AG09309 (cell line): ENCODE measurements at regions not wholly inside any gene's neighbourhood (a gene's known extent, or its start where the extent isn't known, plus 50 kb on each side); places are given as distances from the start of the nearest gene placed in this dataset.

Source experiments
- DNase-seq: peaks from one replicate; pipeline ENCODE4 v3.0.0-alpha.2; 2010; ENCODE audit warnings: low read depth
- H3K4me3 ChIP-seq: 2 replicates; pipeline ENCODE4 v1.5.1; 2011; ENCODE audit warnings: mild to moderate bottlenecking, low read depth, low read length, moderate library complexity; ENCODE audit not compliant: control insufficient read depth
- TF ChIP-seq, protein P1 (sequence below): IDR thresholded peaks from 2 replicates; pipeline ENCODE4 v1.5.1; 2011; ENCODE audit warnings: mild to moderate bottlenecking, low read depth, low read length, inconsistent platforms; ENCODE audit not compliant: insufficient read depth, control insufficient read depth; ENCODE audit errors: missing control alignments

DNA sequence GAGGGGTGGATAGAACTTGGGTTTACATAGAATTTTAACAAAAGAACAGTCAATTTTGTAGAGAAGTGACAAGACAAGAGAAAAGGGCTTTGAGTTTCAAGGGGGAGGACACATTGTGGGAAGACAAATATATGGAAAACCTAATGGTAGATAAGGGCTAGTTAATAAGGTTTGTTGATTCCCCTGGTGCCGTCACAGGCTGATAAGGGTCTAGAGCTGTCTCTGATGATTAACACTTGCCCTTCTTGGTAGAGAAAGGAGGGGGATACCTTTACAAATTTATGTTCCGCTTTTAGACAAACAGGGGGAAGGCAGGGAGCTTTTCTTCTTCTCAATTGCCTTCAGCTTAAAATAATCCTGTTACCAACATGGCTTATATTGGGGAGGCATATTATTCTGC lies 124.3 kb downstream of the ETS2 start:
- TF ChIP-seq, protein P1, sequence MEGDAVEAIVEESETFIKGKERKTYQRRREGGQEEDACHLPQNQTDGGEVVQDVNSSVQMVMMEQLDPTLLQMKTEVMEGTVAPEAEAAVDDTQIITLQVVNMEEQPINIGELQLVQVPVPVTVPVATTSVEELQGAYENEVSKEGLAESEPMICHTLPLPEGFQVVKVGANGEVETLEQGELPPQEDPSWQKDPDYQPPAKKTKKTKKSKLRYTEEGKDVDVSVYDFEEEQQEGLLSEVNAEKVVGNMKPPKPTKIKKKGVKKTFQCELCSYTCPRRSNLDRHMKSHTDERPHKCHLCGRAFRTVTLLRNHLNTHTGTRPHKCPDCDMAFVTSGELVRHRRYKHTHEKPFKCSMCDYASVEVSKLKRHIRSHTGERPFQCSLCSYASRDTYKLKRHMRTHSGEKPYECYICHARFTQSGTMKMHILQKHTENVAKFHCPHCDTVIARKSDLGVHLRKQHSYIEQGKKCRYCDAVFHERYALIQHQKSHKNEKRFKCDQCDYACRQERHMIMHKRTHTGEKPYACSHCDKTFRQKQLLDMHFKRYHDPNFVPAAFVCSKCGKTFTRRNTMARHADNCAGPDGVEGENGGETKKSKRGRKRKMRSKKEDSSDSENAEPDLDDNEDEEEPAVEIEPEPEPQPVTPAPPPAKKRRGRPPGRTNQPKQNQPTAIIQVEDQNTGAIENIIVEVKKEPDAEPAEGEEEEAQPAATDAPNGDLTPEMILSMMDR: no peak
- DNase-seq: no peak
- H3K4me3 ChIP-seq: no peak overlapping the region

DNA sequence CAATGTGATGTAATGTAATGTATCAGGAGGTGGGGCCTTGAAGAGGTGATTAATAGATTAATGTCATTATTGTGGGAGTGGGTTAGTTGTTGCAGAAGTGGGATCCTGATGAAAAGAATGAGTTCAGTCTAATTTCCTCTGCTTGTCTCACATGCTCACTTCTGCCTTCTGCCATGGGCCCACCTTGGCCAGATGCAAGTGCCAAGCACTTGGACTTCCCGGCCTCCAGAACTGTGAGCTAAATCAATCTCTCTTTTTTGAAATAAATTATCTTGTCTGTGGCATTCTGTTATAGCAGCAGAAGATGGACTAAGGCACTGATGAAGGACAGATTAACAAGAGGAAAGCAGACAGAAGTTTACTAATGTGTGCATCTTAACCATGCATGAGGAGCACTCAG lies 123.9 kb downstream of the ETS2 start:
- TF ChIP-seq, protein P1: no peak
- no peak overlapping the region for H3K4me3 ChIP-seq
- DNase-seq: no peak

DNA sequence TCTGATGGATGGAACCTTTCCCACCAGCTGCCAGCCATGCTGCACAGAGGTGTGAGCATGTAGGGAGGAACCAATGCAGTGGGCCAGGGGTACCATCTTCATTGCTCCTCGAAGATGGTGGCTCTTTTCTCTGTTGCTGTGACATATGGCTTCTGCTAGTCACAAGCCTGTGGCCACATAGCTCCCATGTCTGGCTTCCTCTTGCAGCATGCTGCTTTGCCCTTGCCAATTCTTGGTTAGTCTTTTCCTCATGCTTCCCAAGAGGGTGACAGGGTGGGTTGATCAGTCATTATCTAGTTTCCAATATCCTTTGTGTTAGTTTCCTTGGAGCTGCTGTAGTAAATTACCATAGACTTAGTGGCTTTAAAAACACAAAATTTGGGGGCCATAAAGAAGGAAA lies 123.4 kb downstream of the ETS2 start:
- no peak overlapping the region for H3K4me3 ChIP-seq
- TF ChIP-seq, protein P1: no peak
- DNase-seq: no peak

DNA sequence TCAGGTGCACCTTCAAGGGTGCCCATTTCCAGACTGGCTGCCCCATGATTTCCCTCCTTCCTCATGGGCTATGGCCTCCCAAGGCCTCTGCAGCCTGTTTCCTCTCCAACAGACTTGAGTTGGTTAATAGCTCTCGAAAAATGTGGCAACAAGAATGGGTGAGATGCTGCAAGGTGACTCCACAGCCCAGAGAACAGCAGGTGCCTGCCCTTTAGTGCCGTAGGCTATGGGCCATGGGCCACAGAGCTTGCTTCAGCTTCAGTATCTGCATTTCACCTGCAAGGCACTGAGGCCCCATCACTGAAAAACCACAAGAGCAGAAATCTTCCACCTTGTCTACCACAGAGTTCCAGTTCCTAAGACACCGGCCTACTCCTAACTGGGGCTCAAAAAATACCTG lies 122.0 kb downstream of the ETS2 start:
- no peak for DNase-seq
- TF ChIP-seq, protein P1: no peak
- H3K4me3 ChIP-seq: no peak overlapping the region

DNA sequence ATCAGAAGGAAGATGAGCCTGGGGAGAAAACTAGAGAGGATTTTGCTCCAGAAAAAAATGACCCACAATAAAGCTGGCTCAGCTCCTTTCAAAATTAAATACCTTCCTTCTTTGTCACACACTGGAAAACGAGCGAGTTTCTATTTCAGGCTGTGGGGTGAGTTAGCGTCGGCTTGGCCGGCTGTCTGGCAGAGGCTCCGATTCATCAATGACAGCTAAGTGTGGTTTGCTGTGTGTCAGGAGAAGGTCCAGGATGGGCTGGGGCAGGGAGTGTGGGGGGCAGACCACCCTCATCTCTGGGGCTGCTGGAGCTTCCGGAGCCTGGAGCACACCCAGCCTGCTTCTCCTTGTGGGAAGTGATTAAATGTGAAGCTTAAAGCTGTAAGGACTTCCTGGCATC lies 120.2 kb downstream of the ETS2 start:
- peak; percentile 76 for DNase-seq
- TF ChIP-seq, protein P1: no peak
- H3K4me3 ChIP-seq: no peak overlapping the region

DNA sequence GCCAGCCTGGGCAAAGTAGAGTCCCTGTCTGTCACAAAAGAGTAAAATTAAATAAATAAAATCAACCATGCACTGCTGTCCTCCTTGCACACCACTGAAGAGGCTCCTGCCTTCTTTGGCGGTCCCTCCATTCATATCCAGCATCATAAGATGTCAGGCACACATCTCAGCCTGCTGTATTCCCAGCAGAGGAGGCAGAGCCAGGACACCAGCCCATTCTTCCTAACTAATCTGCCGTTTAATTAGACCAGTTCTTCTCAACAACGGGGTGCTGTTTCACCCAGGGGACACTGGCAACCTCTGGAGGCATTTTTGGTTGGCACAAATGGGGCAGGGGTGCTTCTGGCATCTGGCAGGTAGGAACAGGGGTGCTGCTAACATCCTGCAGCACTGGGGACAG lies 119.7 kb downstream of the ETS2 start:
- no peak overlapping the region for H3K4me3 ChIP-seq
- TF ChIP-seq, protein P1: no peak
- no peak for DNase-seq

DNA sequence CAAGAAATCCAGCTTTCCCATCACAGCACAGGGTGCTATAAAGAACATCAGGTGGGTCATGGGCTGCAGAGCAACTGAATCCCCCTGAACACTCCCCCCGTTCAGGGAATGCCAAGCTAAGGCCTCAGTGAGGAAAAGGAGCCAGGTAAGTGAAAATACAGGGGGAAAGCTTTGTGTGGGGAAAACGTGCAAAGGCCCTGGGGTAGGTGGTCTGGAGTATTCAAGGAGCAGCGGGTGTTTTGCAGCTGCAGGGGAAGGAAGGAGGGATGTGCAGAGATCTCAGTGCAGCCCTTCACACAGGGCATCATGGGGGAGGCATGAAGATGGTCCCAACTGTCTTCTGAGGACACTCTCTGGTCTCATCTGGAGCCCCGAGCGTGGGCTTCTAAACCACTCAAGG lies 119.2 kb downstream of the ETS2 start:
- DNase-seq: no peak
- no peak overlapping the region for H3K4me3 ChIP-seq
- TF ChIP-seq, protein P1: no peak
